Subcutaneous abdominal adipose tissue (tissue), 5 donors: ENCODE measurements at regions not wholly inside any gene's neighbourhood (a gene's known extent, or its start where the extent isn't known, plus 50 kb on each side); places are given as distances from the start of the nearest gene placed in this dataset.
A peak's percentile ranks its signal among the peaks of the same experiment; 100 is the strongest.

Experiments
- H3K27ac ChIP-seq: one replicate; pipeline ENCODE4 v1.7.0; 2013; ENCODE audit warnings: low read depth, mild to moderate bottlenecking, inconsistent platforms, low read length, moderate library complexity
- H3K27me3 ChIP-seq, 5 donors: one replicate each; pipeline ENCODE4 v1.7.0; 2013; ENCODE audit warnings: low read length in 5 of 5, inconsistent platforms in 1 of 5; ENCODE audit not compliant: control insufficient read depth in 5 of 5, insufficient read depth in 4 of 5
- H3K36me3 ChIP-seq, 5 donors: one replicate each; pipeline ENCODE4 v1.7.0; 2013; ENCODE audit warnings: low read length in 5 of 5; ENCODE audit not compliant: control insufficient read depth in 5 of 5, insufficient read depth in 5 of 5
- H3K4me1 ChIP-seq, 5 donors: one replicate each; pipeline ENCODE4 v1.7.0; 2013; ENCODE audit warnings: low read length in 5 of 5, mild to moderate bottlenecking in 3 of 5, moderate library complexity in 1 of 5; ENCODE audit not compliant: control insufficient read depth in 5 of 5, insufficient read depth in 5 of 5
- H3K4me3 ChIP-seq, 5 donors: one replicate each; pipeline ENCODE4 v1.7.0; 2013; ENCODE audit warnings: low read length in 5 of 5, low read depth in 1 of 5
- H3K9ac ChIP-seq, 5 donors: one replicate each; pipeline ENCODE4 v1.7.0; 2013; ENCODE audit warnings: low read length in 5 of 5, mild to moderate bottlenecking in 4 of 5, moderate library complexity in 3 of 5
- H3K9me3 ChIP-seq, 5 donors: one replicate each; pipeline ENCODE4 v1.7.0; 2013; ENCODE audit warnings: low read length in 5 of 5; ENCODE audit not compliant: control insufficient read depth in 5 of 5
- donor health status: healthy.
- donor health status: healthy.
- donor health status: healthy.
- donor health status: healthy.
- donor health status: healthy.

- no peaks in the 10 kb centered on the region for H3K36me3 ChIP-seq
- no peak overlapping the region for H3K4me3 ChIP-seq
- no peak overlapping the region for H3K27ac ChIP-seq
- no peaks in the 10 kb centered on the region for H3K27me3 ChIP-seq
- no peak overlapping the region for H3K9ac ChIP-seq
- no peaks in the 10 kb centered on the region for H3K4me1 ChIP-seq
- H3K9me3 ChIP-seq: no peaks in the 10 kb centered on the region
These were observed 348.2 kb downstream of the ZSWIM6 start for GRCh38 chr5:61680247-61680646.

DNA sequence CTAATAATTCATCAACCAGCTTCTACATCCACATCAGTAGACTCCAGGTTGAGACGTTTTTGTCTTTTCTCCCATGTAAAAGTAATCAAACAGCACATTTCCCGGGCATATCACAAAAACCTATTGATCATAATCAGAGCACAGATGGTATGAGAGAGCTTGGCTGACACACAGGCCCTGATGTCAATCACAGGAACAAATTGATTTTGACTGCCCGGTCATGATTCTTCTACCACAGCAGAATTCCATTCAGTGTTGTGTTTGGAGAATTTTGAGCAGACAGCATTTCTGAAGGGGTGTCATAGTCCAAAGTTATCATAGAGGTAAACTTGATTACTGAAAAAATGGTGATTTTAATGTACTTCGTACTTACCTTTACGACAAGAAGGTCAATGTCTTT lies 351.1 kb downstream of the ZSWIM6 start:
- Histone ChIP-seq H3K36me3 (no peaks in the 10 kb centered on the region), H3K9ac (no peak overlapping the region), H3K4me1 (no peaks in the 10 kb centered on the region), H3K4me3 (no peak overlapping the region), H3K27ac (no peak overlapping the region), H3K27me3 (no peaks in the 10 kb centered on the region), H3K9me3 (no peaks in the 10 kb centered on the region)

DNA sequence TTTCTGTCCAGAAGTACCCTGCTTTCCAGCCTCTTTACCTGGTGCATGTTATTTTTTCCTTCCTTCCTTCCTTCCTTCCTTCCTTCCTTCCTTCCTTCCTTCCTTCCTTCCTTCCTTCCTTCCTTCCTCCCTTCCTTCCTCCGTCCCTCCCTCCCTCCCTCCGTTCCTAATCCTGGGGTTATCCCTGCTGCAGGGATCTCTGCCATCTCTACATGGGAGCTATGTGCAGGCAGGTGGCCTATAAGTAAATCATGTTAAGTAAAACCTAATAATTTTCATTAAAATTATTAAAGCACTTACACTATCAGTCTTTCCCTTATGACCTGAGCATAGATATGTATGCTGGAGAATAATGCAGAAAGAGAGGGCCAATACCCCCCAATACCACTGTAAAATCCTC lies 351.9 kb downstream of the ZSWIM6 start:
- H3K9me3 ChIP-seq: no peaks in the 10 kb centered on the region
- no peak overlapping the region for H3K4me3 ChIP-seq
- no peaks in the 10 kb centered on the region for H3K36me3 ChIP-seq
- H3K27me3 ChIP-seq: no peaks in the 10 kb centered on the region
- H3K27ac ChIP-seq: no peak overlapping the region
- H3K4me1 ChIP-seq: no peaks in the 10 kb centered on the region
- no peak overlapping the region for H3K9ac ChIP-seq

DNA sequence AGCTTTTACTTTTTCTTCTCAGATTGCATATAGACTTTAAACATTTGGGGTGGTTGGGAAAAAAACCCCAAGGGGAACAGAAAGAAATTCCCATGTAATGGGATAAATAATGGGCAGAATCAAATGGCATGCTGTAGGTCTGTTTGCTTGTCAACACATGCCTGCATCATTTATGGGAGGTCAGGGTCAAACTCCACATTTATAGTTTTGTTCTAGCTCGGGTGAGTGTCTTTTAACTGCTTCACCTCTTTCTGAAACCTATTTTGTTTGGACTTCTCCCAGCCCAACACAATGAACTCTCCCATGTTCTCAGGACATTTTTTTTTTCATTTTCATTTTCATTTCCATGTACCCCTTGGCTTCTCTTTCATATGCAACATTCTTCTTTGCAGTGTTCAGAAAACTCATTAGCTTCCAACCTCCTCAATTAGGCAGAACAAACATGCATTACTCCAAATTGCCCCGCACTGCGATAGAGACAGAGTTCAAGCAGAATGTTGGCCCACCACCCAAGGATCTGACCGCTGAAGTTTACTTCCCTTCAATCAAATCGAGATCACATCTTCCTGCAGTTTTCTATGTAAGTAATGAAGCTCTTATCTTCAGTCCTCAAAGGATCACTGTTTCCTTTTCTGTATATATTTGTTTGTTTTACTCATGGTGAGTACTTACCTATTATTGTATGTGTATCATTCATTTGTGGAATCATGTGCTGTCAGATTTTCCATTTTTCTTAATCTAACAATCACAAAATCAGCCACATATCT lies 354.6 kb downstream of the ZSWIM6 start:
- H3K36me3 ChIP-seq: no peaks in the 10 kb centered on the region
- no peaks in the 10 kb centered on the region for H3K9me3 ChIP-seq
- no peak overlapping the region for H3K4me3 ChIP-seq
- H3K27ac ChIP-seq: no peak overlapping the region
- H3K27me3 ChIP-seq: no peaks in the 10 kb centered on the region
- H3K9ac ChIP-seq: no peak overlapping the region
- H3K4me1 ChIP-seq: no peaks in the 10 kb centered on the region

- Histone ChIP-seq H3K9ac (no peak overlapping the region), H3K9me3 (no peaks in the 10 kb centered on the region), H3K36me3 (no peaks in the 10 kb centered on the region), H3K4me3 (no peak overlapping the region), H3K27ac (no peak overlapping the region), H3K4me1 (no peaks in the 10 kb centered on the region), H3K27me3 (no peaks in the 10 kb centered on the region)
These were observed 355.3 kb downstream of the ZSWIM6 start for GRCh38 chr5:61687371-61687770.

GRCh38 chr5:61689153-61689846 lies 357.2 kb downstream of the ZSWIM6 start:
- Histone ChIP-seq H3K9me3 (no peaks in the 10 kb centered on the region), H3K27ac (no peak overlapping the region)

GRCh38 chr5:61697809-61698558 lies 365.9 kb downstream of the ZSWIM6 start:
- Histone ChIP-seq H3K27ac (no peak overlapping the region), H3K36me3 (no peaks in the 10 kb centered on the region), H3K9me3 (no peaks in the 10 kb centered on the region), H3K4me1 (peaks cover 0 to 19% (median 18%) of the 10 kb centered on the region in 5 donors), H3K27me3 (no peaks in the 10 kb centered on the region), H3K9ac (no peak overlapping the region), H3K4me3 (no peak overlapping the region)

More at GRCh38 chr5:61689153-61689846, 357.2 kb downstream of the ZSWIM6 start:
- Histone ChIP-seq H3K27me3 (no peaks in the 10 kb centered on the region), H3K36me3 (no peaks in the 10 kb centered on the region), H3K4me3 (no peak overlapping the region), H3K9ac (no peak overlapping the region), H3K4me1 (no peaks in the 10 kb centered on the region)

GRCh38 chr5:61701877-61702602 lies 370.0 kb downstream of the ZSWIM6 start:
- peak overlapping the region; percentile 10 for H3K27ac ChIP-seq
- no peaks in the 10 kb centered on the region for H3K9me3 ChIP-seq
- no peaks in the 10 kb centered on the region for H3K36me3 ChIP-seq
- H3K27me3 ChIP-seq: no peaks in the 10 kb centered on the region
- peaks cover 0 to 28% (median 22%) of the 10 kb centered on the region in 5 donors for H3K4me1 ChIP-seq
- peak overlapping the region in 1 of 5 donors; percentile 6 for H3K9ac ChIP-seq
- no peak overlapping the region for H3K4me3 ChIP-seq

- Histone ChIP-seq H3K4me3 (no peak overlapping the region), H3K36me3 (no peaks in the 10 kb centered on the region), H3K9ac (no peak overlapping the region), H3K27me3 (no peaks in the 10 kb centered on the region), H3K4me1 (peaks cover 0 to 31% (median 22%) of the 10 kb centered on the region in 5 donors), H3K9me3 (no peaks in the 10 kb centered on the region), H3K27ac (no peak overlapping the region)
These were observed 370.7 kb downstream of the ZSWIM6 start for GRCh38 chr5:61702784-61703183.
